Activated CD4-positive, alpha-beta T cell treated with anti-CD3 and anti-CD28 coated beads, Interleukin-10, Interleukin-2, amounts not matched to agents 100 ng/mL and 50 ng/mL, durations not matched to agents 16 hours and 8 hours (primary cell): ENCODE measurements at regions not wholly inside any gene's neighbourhood (a gene's known extent, or its start where the extent isn't known, plus 50 kb on each side); places are given as distances from the start of the nearest gene placed in this dataset.

Experiments used
- DNase-seq: peaks from one replicate; pipeline ENCODE4 v3.0.0-alpha.2; 2020

DNA sequence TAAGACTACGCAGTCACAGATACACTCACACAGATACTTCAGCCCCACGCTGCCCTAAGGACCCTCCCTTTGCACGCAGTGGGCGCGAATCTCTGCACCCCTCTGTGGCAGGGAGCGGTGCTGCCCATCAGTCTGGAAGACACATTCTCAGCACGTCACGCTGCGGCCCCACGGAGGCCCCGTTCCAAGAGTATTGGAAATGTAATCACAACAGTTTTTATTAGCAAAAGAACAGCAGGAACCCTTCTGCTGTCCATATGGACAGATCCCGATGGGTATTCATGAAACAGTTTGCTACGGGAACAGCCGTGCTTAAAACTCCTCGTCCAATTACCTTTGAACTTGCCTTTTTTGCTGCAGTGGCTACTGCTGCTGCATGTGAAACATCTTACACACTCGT, 131.0 kb downstream of the RPS24 start:
- DNase-seq: no peak

DNA sequence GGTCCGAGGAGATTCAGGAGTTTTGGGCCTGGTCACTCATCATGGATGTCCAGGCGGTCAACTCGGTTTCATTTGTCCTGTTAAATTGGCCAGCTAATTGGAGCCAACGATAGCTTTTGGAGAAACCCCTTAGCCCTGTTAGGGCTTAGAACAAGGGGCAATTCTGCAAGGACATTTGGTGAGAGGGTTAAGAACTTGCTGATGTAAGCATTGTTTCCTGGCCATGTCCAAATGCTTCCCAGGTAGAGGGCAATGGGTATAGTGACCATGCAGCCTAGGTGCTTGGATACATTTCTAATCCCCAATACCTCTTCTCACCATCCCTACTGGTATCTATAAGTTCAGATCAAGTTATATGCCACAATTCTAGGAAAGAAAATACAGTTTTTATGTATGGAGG, 131.5 kb downstream of the RPS24 start:
- no peak for DNase-seq

DNA sequence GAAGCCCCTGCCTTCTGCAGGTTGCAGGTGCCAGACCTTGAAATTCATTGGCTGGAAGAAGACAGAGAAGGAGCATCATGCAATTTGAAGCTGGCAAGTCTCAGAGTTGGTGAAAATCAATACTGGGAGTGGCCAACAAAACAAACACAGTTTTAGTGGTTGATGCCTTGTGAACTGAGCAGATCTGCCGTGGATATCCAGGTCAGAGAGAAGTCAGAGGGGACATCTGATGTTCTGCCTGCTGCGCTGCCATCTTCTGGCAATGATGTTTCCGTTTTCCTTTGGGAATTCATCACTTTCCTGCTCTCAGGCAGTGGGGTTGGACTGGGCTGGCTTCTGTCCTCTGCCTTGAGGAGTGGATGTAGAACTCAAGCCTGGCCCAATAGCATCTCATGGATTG, 132.0 kb downstream of the RPS24 start:
- no peak for DNase-seq

DNA sequence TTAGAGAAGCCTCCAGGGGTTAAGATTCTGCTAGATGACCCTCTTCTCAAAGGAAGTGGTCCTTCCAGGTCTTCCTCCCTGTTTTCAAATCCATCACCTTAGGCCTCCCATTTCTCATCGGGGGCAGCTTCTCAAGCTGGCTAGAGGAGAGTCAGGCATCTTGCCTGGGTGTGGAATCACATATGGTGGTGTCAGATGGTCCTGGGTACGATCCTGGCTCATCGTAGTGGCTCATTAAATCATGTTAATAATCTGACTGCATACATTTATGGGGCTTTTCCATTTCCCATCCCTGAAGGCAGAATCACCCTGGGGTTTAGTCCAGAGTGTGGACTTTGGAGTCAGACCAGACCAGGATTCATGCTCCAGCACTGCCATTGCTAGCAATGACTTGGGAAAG, 132.6 kb downstream of the RPS24 start:
- DNase-seq: no peak

DNA sequence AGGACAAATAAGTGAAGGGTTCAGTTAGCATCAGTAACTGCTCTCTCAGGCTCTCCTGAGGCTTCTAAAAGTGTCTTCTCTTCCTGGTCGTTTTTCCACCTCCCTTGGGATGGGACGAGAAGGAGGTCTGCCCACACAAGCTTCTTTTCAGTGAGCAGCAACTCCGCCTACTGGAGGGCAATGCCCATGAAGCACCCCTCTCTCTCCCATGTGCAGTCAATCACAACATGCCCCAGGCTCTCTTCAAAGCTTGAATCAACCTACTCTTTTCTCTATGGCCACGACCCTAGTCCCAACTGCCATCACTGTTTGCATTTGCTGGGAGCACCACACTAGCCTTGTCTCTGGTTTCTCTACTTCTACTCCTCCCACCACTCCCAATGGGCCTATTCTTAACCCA, 135.6 kb downstream of the RPS24 start:
- DNase-seq: no peak

DNA sequence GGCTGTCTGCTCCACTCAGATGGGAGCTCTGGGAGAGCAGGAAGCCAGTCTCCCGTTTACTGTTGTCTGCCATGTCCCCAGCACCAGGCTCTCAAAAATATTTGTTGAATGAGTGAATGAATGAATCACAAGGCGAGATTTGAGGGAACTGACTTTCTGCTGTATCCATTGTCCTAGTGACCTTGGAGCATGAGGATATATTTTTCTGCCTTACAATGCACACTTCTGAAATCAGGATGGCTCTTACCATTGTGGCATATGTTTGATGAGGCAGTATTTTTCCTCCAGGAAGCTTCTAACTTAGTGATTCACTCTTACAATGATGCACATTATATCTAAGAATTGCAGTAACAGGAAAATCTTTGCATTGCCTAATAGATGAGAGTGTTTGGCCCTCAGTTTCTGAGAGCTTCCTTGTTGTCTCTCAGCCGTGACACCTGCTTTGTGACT, 136.4 kb downstream of the RPS24 start:
- no peak for DNase-seq

DNA sequence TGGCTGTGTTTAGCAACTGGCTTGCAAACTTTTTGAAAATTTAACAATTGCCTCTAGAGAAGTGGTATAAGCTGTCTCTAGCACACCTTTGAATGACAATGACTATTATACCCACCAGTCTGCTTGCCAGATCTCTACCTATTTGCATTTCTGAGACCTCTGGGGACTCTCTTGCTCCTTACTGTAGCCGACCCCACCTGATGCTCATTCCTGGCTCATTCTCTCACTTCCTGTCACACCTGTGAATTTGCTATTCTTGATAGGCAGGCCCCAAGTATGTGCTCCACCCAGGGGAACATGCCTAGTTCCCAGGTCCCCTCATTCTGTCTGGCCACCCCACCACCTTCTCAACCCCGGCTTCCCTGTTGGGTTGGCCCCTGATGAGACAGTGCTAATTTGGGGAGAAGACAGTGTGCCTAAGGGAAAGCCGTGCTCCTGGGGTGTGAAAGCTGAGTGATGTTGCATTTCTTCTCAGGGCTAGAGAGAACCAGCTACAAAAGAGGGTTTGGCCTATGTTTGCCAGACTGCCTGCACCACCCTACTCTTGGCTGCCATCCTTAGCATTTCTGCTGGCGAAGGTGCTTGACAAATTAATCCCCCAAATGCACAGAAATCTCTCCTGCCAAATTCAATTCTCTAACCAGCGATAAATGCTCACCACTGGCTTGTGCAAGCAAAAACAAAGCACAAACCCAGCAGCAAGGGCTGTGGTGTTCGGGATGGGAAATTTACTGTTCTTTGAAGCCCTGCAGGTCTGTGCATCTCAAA, 138.2 kb downstream of the RPS24 start:
- DNase-seq: no peak

DNA sequence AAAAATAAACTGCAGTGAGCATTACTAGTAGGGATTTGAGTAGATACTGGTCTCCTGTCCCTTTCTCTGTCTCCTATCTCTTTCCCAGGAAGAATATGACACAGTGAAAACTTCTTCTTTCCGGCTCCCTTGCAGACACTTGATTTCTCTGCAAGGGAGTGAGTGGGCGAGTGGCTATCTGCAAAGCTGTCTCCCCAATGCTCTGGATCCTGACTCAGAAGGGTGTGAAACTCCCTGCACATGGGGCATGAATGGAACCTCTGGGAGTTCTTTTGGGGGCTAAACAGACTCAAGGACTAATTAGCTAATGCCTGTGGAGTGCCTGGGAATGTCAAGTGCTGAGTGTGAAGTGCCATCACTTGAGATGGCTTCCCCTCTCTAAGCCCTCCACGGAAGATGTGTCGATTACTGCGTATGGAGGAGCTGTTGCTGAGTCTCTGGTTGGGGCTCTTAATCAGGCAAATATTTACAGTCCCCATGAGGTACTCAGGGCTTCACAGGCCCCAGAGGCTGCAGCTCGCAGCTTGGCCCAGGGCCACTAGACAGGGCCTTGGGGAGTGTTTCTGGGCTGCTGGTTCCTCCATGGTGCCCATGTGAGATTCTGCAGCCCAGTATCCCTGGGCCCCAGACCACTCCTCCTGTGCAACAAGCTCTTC, 139.8 kb downstream of the RPS24 start:
- DNase-seq: no peak

DNA sequence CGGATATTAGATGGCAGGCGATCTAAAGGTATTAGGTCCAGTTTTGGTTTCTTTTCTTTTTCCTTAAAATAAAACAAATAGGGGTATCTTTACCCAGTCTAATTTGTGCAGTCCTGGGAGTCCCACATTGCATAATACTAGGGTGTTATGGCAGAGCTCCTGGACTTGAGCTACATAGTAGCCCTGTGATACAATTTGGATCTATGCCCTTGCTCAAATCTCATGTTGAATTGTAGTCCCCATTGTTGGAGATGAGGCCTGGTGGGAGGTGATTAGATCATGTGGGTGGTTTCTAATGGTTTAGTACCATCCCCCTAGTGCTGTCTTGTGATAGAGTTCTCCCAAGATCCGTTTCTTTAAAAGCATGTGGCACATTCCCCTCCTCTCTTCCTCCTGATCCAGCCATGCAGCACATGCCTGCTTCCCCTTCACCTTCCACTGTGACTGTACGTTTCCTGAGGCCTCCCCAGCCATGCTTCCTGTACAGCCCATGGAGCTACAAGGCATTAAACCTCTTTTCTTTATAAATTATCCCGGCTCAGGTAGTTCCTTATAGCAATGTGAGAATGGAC, 141.9 kb downstream of the RPS24 start:
- no peak for DNase-seq

DNA sequence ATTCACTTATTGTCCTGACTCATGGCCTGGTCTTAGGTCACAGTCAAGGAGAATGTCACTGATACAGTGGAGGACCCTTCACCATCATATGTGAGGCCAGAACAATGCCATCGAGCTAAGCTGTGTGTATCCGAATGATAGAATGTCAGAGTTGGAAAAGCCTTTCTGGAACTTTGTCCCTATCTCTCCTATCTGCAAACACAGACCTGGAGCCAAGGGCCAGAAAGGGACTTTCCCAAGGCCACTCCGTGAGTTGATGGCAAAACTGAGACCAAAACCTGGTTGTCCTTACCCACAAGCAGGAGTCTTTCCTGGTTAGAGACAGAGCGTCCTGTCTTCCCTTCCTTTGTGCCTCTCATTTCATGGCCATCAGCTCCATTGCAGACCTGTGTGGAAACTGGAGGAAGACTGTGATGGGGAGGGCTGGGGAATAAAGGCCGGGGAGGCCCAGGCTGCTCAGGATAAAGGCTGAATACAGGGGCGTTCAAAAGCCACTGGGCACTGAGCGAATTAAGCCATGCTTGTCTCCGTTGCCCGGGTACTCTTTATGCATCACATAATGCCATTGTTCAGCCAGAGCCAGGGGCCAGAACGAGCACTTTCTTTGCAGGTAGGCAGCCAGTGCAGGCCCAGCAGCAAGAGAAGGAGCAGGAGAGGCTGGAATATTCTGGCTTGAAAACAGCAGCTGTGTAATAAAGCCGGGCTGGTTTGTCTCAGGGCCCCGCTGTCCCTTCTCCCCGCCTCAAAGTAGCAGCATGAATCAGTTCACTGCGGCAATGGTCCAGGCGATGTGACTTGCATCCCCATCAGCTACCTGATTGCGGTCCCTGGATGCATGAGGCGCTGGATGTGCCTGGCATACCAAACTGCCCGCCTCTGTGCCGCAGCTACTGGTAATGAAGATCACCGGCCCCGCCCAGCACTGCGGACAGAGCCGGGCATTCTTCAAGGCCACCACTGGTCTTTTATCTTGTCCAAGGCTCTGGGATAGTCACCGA, 143.0 kb downstream of the RPS24 start:
- DNase-seq: no peak

DNA sequence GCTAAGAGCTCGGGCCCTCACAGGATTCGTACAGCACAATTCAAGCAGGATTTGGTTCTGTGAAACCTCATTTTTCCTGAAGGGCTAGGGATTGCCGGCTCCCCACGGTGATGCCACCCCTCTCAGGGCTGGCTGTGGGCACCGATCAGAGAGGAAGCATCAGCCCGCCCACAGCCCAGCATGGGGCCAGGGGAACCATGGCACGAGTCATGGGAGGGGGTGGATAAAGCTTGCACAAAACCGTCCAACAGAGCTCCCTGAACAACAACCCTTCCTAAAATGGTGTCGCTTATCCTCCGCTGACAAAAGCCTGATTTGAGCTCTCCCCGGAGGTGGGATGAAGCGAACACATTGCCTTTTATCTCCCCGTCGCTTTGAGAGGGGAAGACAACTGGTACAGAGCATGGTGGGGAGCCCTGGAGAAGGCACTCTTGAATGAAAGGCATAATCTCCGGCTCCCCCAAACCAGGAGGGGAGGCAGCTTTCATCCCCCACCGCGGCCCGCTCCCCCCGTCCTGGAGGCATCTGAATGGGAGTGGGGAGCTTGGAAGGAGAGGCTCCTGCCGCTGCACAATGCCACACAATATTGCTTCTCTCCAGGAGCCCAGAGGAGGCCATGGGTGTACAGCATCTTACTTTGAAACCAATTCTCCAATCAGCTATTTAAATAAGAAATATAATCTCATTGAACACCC, 144.0 kb downstream of the RPS24 start:
- no peak for DNase-seq

DNA sequence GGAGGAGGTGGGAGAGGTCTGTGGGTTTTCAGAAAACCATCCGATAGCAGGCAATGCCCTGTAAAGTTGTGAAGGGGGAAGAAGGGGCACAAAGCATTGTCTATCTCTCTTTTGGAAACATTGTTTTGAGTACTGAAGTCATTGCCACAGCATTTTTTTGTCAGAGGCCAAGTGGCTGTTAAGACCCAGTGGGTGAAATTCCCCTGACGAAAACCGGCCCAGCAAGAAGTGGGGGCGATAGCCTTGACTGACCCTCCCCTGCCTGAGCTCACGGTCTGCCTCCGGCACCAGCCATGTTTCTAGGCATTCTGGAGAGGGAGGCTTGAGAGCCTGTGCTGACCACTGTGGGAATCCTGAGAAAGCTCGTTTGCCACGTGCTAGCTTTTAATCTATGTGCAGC, 144.7 kb downstream of the RPS24 start:
- DNase-seq: no peak

DNA sequence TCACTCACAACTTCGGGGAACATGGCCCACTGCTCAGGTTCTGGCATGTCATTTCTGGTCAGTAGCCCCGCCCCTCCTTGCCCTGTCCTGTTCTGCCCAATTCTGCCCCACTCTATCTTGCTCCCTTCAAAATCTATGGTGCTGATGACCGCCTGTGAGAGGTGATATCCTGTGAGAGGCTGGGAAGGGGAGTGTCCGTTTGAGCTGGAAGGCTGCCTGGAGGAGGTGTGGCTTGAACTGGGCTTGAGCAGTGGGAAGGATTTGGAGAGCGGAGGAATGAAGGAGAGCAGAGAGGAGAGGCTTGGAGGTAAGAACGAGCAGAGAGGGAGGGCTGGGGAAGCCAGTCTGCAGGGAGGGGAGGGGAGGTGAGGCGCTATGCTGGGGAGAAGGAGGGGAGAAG, 145.3 kb downstream of the RPS24 start:
- no peak for DNase-seq

DNA sequence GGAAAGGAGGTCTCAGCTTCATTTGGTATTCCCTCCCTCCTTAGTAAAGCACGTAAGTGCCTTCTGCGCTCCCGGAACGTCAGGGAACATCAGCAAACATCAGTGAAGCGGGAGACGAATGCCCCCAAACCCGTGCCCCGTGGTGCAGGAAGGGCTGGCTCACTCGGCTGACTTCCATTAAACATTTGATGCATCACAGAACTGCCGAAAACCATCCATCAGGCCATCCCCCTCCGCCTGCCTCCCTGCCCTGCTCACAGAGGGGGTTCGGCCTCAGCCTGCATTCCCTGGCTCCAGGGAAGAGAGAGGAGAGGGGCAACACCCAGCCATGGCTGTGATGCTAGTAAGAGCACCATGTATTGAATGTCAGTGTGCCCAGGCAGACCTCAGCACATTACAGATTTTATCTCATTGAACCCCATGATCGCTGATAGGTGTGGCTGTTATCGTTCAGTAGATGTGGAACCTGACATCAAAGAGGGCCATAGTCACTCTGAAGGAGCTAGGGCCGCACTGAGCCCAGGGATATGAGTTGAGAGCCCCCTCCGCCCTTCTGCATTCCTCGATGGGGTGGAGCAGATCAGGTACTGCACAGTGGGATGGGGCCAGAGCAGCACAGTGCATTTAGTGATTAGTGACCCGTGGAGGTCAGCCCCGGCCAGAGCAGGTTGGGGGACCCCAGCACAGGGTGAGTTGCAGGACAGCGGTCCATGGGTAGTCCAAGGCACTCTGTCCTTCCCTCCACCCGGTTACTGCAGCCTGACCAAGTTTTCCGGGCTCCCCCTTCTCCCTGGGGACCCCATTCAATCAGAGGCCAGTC, 146.4 kb downstream of the RPS24 start:
- no peak for DNase-seq

DNA sequence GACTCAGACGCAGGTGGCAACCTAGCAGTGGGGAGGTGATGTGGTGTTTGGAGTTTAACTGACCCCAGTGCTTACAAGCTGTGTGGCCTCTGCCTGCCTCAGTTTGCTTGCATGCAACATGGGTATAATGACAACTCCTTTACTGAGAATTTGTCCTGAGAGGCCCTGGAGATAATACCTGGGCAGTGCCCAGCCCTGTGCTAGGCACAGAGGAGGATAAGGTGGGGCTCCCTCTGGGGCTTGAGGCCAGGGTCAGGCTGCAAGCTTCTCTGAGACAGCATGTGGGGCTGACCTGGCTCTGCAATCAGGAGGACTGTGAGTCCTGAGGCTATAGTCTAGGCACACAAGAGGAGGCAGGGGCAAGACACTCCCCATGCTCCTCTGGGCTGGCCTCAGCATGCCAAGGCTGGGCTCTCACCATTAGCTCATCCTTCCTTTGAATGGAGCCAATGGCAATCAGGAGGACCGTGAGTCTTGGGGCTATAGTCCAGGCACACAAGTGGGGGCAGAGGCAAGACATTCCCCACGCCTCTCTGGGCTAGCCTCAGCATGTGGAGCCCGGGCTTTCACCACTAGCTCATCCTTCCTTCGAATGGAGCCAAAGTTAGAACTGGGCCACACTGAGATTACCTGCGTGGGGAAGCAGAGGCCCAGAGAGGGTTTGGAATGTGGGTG, 147.9 kb downstream of the RPS24 start:
- no peak for DNase-seq

DNA sequence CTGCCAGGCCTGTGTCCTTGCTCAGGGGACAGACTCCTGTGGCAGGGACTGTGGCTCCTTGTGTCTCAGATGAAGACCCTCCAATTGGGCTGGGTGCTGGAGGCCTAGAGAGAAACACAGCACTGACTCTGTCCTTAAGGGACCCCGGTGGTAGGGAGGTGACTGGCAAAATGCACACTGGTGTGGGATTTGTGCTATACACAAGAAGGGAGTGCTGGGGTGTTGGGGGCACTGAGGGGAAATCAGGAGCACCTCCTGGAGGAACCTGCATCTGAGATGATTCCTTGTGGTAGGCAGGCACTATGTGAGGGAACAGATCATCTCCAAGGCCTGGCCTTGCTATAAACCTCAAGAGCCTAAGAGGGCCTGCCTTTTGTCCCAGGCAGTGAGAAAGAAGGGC, 149.2 kb downstream of the RPS24 start:
- DNase-seq: no peak

DNA sequence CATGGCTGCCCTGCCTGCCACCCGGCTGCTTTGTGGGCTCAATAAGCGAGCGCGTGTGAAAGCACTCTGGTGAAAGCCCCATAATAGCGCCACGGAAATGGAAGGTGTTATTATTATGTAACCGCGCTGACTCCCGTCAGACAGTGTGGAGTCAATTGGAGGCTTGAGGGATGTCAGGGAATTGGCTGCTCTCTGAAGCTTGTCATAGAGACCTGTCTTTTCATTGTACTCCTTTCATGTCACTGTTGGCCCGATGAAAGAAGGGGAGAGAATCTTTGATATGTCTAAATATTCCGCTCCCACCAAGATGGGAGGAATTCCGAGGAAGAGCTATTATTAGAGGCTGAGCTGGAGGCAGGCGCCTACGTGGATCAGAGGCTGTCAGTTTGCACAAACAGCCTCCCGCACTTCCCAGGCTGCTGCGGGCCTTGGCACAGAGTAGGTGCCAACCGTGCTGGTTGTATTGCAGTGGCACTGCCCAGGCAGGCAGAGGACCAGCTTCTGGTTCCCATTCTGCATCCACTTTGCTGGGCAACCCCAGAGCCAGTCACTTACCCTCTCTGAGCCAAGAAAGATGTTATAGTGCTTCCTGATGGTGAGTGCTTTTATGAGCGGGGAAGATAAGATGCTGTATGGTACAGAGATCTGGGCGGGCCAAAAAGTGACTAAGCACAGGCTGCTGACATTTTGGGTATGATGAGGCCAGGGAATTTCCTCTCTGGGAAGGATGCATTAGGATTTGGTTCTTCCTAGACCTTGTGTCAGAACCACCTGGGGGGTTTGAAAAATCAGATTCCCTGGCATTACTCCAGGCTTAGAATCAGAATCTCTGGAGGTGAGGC, 151.4 kb downstream of the RPS24 start:
- no peak for DNase-seq

DNA sequence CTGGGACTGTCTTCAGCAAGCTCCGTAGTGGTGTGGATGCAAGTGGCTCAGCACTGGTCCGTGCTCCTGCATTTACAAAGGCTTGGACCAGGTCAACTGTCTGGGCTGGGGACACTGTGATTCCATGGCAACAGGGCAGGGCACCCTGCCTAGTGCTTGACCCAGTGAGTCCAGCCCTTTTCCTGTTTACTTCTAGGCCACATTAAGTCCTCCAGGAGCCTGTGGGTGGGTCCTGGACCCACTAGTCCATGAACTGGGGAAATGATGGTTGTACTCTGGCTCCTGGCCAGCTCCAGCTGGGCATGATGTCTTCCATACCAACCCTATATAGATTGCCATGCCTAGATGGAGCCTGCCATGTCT, 152.0 kb downstream of the RPS24 start:
- DNase-seq: no peak

DNA sequence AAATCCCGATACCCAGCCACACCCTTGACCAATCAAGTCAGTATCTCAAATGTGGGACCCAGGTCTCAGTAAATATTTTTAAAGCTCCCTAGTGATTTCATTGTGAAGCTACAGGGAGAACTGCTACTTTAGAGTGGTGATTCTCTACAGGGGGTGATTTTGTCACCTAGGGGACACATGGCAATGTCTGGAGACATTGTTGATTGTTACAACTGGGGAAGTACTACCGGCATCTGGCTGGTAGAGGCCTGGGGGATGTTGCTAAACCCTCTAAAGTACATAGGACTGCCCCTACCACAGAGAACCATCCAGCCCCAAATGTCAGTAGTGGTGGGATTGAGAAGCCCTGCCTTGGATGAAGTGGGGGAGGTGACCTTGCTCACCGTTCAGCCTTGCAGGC, 152.9 kb downstream of the RPS24 start:
- DNase-seq: no peak

DNA sequence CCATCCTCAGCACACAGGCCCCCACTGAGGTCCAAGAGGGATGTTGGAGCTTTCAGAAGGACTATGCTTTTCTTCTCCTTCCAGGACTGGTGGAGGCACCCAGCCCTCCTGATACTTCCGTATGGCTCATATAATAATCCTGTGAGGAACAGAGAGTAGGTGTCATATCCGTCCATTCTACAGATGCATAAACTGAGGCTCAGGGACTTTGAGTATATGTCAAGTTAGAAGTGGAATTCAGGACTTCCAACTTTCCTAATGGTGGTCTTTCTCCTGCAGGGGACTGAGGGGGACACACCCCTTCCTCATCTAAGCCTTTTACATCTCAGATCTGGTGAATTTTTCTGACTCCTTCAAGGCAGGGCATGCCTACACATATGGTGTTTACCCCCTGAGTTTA, 153.7 kb downstream of the RPS24 start:
- no peak for DNase-seq
